GM12874 (cell line): ENCODE measurements at regions not wholly inside any gene's neighbourhood (a gene's known extent, or its start where the extent isn't known, plus 50 kb on each side); places are given as distances from the start of the nearest gene placed in this dataset.

Experiments
- TF ChIP-seq, protein P1 (sequence below): IDR thresholded peaks from 2 replicates; pipeline ENCODE4 v1.5.1; 2011; ENCODE audit warnings: low read depth, mild to moderate bottlenecking, control low read depth, low read length, moderate library complexity; ENCODE audit not compliant: insufficient read depth

GRCh38 chr13:85632526-85633195, 166.6 kb downstream of the SLITRK6 start:
- TF ChIP-seq, protein P1, sequence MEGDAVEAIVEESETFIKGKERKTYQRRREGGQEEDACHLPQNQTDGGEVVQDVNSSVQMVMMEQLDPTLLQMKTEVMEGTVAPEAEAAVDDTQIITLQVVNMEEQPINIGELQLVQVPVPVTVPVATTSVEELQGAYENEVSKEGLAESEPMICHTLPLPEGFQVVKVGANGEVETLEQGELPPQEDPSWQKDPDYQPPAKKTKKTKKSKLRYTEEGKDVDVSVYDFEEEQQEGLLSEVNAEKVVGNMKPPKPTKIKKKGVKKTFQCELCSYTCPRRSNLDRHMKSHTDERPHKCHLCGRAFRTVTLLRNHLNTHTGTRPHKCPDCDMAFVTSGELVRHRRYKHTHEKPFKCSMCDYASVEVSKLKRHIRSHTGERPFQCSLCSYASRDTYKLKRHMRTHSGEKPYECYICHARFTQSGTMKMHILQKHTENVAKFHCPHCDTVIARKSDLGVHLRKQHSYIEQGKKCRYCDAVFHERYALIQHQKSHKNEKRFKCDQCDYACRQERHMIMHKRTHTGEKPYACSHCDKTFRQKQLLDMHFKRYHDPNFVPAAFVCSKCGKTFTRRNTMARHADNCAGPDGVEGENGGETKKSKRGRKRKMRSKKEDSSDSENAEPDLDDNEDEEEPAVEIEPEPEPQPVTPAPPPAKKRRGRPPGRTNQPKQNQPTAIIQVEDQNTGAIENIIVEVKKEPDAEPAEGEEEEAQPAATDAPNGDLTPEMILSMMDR: no peak

GRCh38 chr13:85631801-85632200, 167.4 kb downstream of the SLITRK6 start:
- TF ChIP-seq, protein P1: no peak

GRCh38 chr13:85626603-85627002, 172.6 kb downstream of the SLITRK6 start:
- TF ChIP-seq, protein P1: no peak

- TF ChIP-seq, protein P1: no peak
These were observed 179.9 kb downstream of the SLITRK6 start for GRCh38 chr13:85619321-85619720.

- TF ChIP-seq, protein P1: no peak
These were observed 180.7 kb downstream of the SLITRK6 start for GRCh38 chr13:85618521-85618920.

GRCh38 chr13:85616275-85616674, 182.9 kb downstream of the SLITRK6 start:
- TF ChIP-seq, protein P1: no peak

DNA sequence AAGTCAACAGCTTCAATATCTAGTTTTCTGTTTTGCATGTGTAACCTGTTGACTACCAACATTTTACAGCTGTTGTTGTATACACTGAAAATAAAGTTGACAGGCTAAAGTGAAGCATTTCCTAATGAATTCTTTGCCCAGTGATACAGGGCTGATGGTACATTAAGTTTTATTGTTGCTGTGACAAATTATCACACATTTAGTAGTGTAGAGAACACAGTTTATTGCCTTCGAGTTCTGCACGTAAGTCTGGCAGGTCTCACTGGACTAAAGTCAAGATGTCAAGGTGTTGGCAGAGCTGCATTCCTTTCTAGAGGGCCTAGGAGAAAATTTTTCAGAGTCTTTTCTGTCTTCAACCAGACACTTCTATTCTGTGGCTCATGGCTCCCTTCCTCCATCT, 184.2 kb downstream of the SLITRK6 start:
- TF ChIP-seq, protein P1: no peak

- TF ChIP-seq, protein P1: no peak
These were observed 189.2 kb downstream of the SLITRK6 start for GRCh38 chr13:85610024-85610423.
